PC-3 (cell line): ENCODE measurements at regions not wholly inside any gene's neighbourhood (a gene's known extent, or its start where the extent isn't known, plus 50 kb on each side); places are given as distances from the start of the nearest gene placed in this dataset.

Experiments used
- ATAC-seq: fragments of 200-7000 bp; cut with Tn5 transposase; 2 replicates; pipeline ENCODE4 v1.9.1; 2020; ENCODE audit warnings: mild to moderate bottlenecking, moderate library complexity
- BruUV-seq: library from RNA; stranded (reverse); fragments of 400-500 nt; replicated peaks from 2 replicates; lab custom pipeline; 2021; lab: Mats Ljungman, UMichigan
- CTCF ChIA-PET: fragments of 300-600 bp; sonication (Branson Sonifier 250); formaldehyde crosslinking; loops from one replicate; lab custom pipeline; 2022; ENCODE audit warnings: antibody characterized with exemption; lab: Charles Lee
- POLR2A ChIA-PET: fragments of 300-600 bp; sonication (Branson Sonifier 250); formaldehyde crosslinking; loops from one replicate; lab custom pipeline; 2022; ENCODE audit warnings: antibody characterized with exemption; ENCODE audit not compliant: unreplicated experiment; lab: Charles Lee
- DNase-seq: peaks from one replicate; pipeline ENCODE4 v3.0.0-alpha.2; 2015
- H2AFZ ChIP-seq: fragments of 300-600 bp; sonication (generic); 2 replicates; pipeline ENCODE4 v1.6.0; 2016; ENCODE audit warnings: antibody characterized with exemption, low read length
- H3F3A ChIP-seq: fragments of 300-600 bp; sonication (generic); one replicate; pipeline ENCODE4 v1.6.0; 2017; ENCODE audit warnings: antibody characterized with exemption, low read length, control low read depth, mild to moderate bottlenecking; ENCODE audit not compliant: unreplicated experiment
- H3K27ac ChIP-seq: fragments of 300-600 bp; sonication (generic); 2 replicates; pipeline ENCODE4 v1.5.1; 2016; ENCODE audit warnings: mild to moderate bottlenecking, low read length
- H3K27me3 ChIP-seq: fragments of 300-600 bp; sonication (generic); 2 replicates; pipeline ENCODE4 v1.6.1; 2016; ENCODE audit warnings: low read length, mixed read lengths
- H3K36me3 ChIP-seq: fragments of 300-600 bp; sonication (generic); 2 replicates; pipeline ENCODE4 v1.6.1; 2016; ENCODE audit warnings: low read depth, mixed run types, low read length, mixed read lengths
- H3K4me1 ChIP-seq: fragments of 300-600 bp; sonication (generic); 2 replicates; pipeline ENCODE4 v1.5.1; 2016; ENCODE audit warnings: low read length; ENCODE audit not compliant: insufficient read depth
- H3K4me2 ChIP-seq: fragments of 300-600 bp; sonication (generic); 2 replicates; pipeline ENCODE4 v1.6.0; 2016; ENCODE audit warnings: low read length
- H3K4me3 ChIP-seq: fragments of 300-600 bp; sonication (generic); 2 replicates; pipeline ENCODE4 v1.5.1; 2016; ENCODE audit warnings: mild to moderate bottlenecking, low read length, mixed read lengths
- H3K79me2 ChIP-seq: fragments of 300-600 bp; sonication (generic); 2 replicates; pipeline ENCODE4 v1.6.1; 2017; ENCODE audit warnings: low read length, mixed read lengths
- H3K9ac ChIP-seq: fragments of 300-600 bp; sonication (generic); 2 replicates; pipeline ENCODE4 v1.6.0; 2016; ENCODE audit warnings: mild to moderate bottlenecking, low read length
- H3K9me2 ChIP-seq: fragments of 300-600 bp; sonication (generic); replicated peaks from 2 replicates; pipeline ENCODE4 v1.6.1; 2016; ENCODE audit warnings: mixed run types, low read length, mixed read lengths
- H3K9me3 ChIP-seq: fragments of 300-600 bp; sonication (generic); 2 replicates; pipeline ENCODE4 v1.6.1; 2016; ENCODE audit warnings: low read length, mixed read lengths
- H4K20me1 ChIP-seq: fragments of 300-600 bp; sonication (generic); 2 replicates; pipeline ENCODE4 v1.6.1; 2016; ENCODE audit warnings: low read length, mixed read lengths
- CTCF ChIP-seq: fragments of 300-600 bp; sonication (generic); conservative IDR thresholded peaks from 2 replicates; pipeline ENCODE4 v1.5.1; 2017; ENCODE audit warnings: antibody characterized with exemption, low read depth, mild to moderate bottlenecking, low read length
- EZH2 ChIP-seq: fragments of 300-600 bp; sonication (generic); IDR thresholded peaks from one replicate; pipeline ENCODE4 v1.6.1; 2017; ENCODE audit warnings: antibody characterized with exemption, mild to moderate bottlenecking, low read length; ENCODE audit not compliant: unreplicated experiment
- EZH2phosphoT487 ChIP-seq: fragments of 300-600 bp; sonication (generic); IDR thresholded peaks from 2 replicates; pipeline ENCODE4 v1.6.1; 2018; ENCODE audit warnings: mild to moderate bottlenecking, antibody characterized with exemption, low read length, borderline replicate concordance
- intact Hi-C: fragments of 100-400 bp; cut with micrococcal nuclease; formaldehyde crosslinking; loops from 2 replicates; pipeline ENCODE4 v1.9.0; 2023

DNA sequence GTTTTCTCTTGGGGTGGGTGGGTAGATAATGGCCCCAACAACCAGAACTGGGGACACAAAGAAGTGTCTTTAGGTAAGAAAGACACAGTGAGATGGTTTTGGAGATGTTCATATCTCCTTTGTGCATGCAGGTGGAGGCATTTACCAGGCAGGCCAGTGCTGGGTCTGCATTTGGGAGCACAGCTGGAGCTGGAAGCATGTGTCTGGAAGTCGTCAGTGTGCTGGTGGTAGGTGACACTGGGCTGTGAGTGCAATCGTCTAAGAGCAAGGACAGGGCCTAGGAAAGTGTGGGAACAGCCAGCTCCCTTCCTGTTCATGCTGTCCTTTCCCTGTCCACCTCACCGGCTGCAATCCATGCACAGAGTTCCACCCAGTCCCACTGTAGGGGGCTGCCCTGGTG is 88.3 kb upstream of the ZNF32 start:
- Histone ChIP-seq H3K9me3 (no peaks in the 10 kb centered on the region), H3K27ac (no peak overlapping the region), H3K9ac (no peak overlapping the region), H3K36me3 (no peaks in the 10 kb centered on the region), H3K4me1 (no peaks in the 10 kb centered on the region), H4K20me1 (no peaks in the 10 kb centered on the region), H3K4me3 (no peak overlapping the region), H2AFZ (no peak overlapping the region), H3K9me2 (no peaks in the 10 kb centered on the region), H3K4me2 (no peak overlapping the region), H3K27me3 (peaks cover 23% of the 10 kb centered on the region), H3F3A (no peaks in the 10 kb centered on the region), H3K79me2 (no peaks in the 10 kb centered on the region)
- intact Hi-C loops, result no loop called here
- ChIA-PET POLR2A (no interaction called here), CTCF (no interaction called here)
- DNase-seq (no peak), ATAC-seq (no peak)
- TF ChIP-seq CTCF (no peak), EZH2 (no peak), EZH2phosphoT487 (no peak)
- BruUV-seq, result no TSS peak

GRCh38 chr10:43735907-43736306 is 87.2 kb upstream of the ZNF32 start:
- no peak overlapping the region for H3K4me2 ChIP-seq
- DNase-seq, result no peak
- no peaks in the 10 kb centered on the region for H4K20me1 ChIP-seq
- no peak overlapping the region for H3K4me3 ChIP-seq
- BruUV-seq, result no TSS peak
- H3K79me2 ChIP-seq, result no peaks in the 10 kb centered on the region
- ChIA-PET CTCF (no interaction called here), POLR2A (no interaction called here)
- peaks cover 23% of the 10 kb centered on the region for H3K27me3 ChIP-seq
- 0 out of 2 replicates have a peak, but pooled peaks cover 6% of the 10 kb centered on the region for H3K9me3 ChIP-seq
- no peaks in the 10 kb centered on the region for H3K4me1 ChIP-seq
- H3K36me3 ChIP-seq, result no peaks in the 10 kb centered on the region
- TF ChIP-seq EZH2, result no peak
- no peak for TF ChIP-seq CTCF
- no peak for TF ChIP-seq EZH2phosphoT487
- no peaks in the 10 kb centered on the region for H3K9me2 ChIP-seq
- H2AFZ ChIP-seq, result no peak overlapping the region
- no peaks in the 10 kb centered on the region for H3F3A ChIP-seq
- ATAC-seq, result no peak
- intact Hi-C loops, result no loop called here
- no peak overlapping the region for H3K9ac ChIP-seq
- no peak overlapping the region for H3K27ac ChIP-seq

DNA sequence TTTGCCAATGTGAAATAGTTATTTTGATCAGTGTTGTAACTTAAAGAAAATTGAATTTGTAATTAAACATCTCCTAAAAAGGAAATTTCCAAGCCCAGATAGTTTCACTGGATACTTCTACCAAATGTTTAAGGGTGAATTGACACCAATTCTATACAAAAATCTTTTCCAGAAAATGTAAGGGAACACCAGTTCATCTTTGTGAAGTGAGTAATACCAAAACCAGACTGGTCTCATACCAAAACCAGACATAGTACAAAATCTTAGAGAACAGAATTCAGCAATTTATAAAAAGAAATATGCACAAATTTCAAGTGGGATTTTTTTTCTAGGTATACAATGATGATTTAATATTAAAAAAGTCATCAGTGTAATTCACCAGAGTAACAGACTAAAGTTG is 86.0 kb upstream of the ZNF32 start:
- Histone ChIP-seq H3K79me2 (no peaks in the 10 kb centered on the region), H3K4me1 (no peaks in the 10 kb centered on the region), H3K9me2 (no peaks in the 10 kb centered on the region), H3K27me3 (peaks cover 22% of the 10 kb centered on the region), H3K4me2 (no peak overlapping the region), H3K9ac (no peak overlapping the region), H2AFZ (no peak overlapping the region), H3K9me3 (0 out of 2 replicates have a peak, but pooled peaks cover 8% of the 10 kb centered on the region), H3K4me3 (no peak overlapping the region), H3K27ac (no peak overlapping the region), H3F3A (no peaks in the 10 kb centered on the region), H3K36me3 (no peaks in the 10 kb centered on the region), H4K20me1 (no peaks in the 10 kb centered on the region)
- ChIA-PET CTCF (no interaction called here), POLR2A (no interaction called here)
- TF ChIP-seq EZH2phosphoT487 (no peak), EZH2 (no peak), CTCF (no peak)
- no TSS peak for BruUV-seq
- DNase-seq (no peak), ATAC-seq (no peak)
- intact Hi-C loops, result no loop called here
